Lung (tissue), 11 donors: ENCODE measurements at regions not wholly inside any gene's neighbourhood (a gene's known extent, or its start where the extent isn't known, plus 50 kb on each side); places are given as distances from the start of the nearest gene placed in this dataset.
A peak's percentile ranks its signal among the peaks of the same experiment; 100 is the strongest.

Source experiments
- ATAC-seq: fragments of 200-7000 bp; cut with Tn5 transposase; one replicate; pipeline ENCODE4 v1.9.1; 2020; ENCODE audit warnings: moderate number of reproducible peaks; ENCODE audit not compliant: insufficient read depth, low FRiP score
- DNase-seq, 3 donors: peaks; one replicate each; pipeline ENCODE4 v3.0.0-alpha.2; 2013 to 2017
- H3K27ac ChIP-seq, 2 donors: one replicate each; pipeline ENCODE4 v1.5.1; 2013; ENCODE audit warnings: mild to moderate bottlenecking in 2 of 2, moderate library complexity in 2 of 2, control low read depth in 1 of 2, inconsistent platforms in 1 of 2, low read depth in 1 of 2, low read length in 1 of 2
- H3K27me3 ChIP-seq, 3 donors: one replicate each; pipeline ENCODE4 v1.5.1; 2013; ENCODE audit warnings: low read length in 2 of 3; ENCODE audit not compliant: control insufficient read depth in 3 of 3, insufficient read depth in 3 of 3
- H3K36me3 ChIP-seq, 4 donors: one replicate each; pipeline ENCODE4 v1.5.1; 2013; ENCODE audit warnings: low read length in 4 of 4, mild to moderate bottlenecking in 1 of 4, moderate library complexity in 1 of 4; ENCODE audit not compliant: control insufficient read depth in 4 of 4, insufficient read depth in 4 of 4
- H3K4me1 ChIP-seq, 5 donors: one replicate each; pipeline ENCODE4 v1.5.1; 2013; ENCODE audit warnings: low read length in 5 of 5, mild to moderate bottlenecking in 2 of 5, moderate library complexity in 1 of 5; ENCODE audit not compliant: control insufficient read depth in 5 of 5, insufficient read depth in 5 of 5
- H3K4me3 ChIP-seq: one replicate; pipeline ENCODE4 v1.5.1; 2013; ENCODE audit warnings: mild to moderate bottlenecking, control low read depth, moderate library complexity
- H3K9ac ChIP-seq, 2 donors: one replicate each; pipeline ENCODE4 v1.5.1; 2013; ENCODE audit warnings: low read length in 2 of 2, control low read depth in 1 of 2; ENCODE audit not compliant: insufficient read depth in 1 of 2
- H3K9me3 ChIP-seq, 4 donors: one replicate each; pipeline ENCODE4 v1.5.1; 2013; ENCODE audit warnings: low read length in 3 of 4, mild to moderate bottlenecking in 1 of 4, moderate library complexity in 1 of 4; ENCODE audit not compliant: control insufficient read depth in 4 of 4, insufficient read depth in 3 of 4
- WGBS, 2 donors: extraction: QIAGEN DNeasy Blood & Tissue Kit; methylation state at CpG; one replicate each; pipeline ENCODE4 v1.1.7; 2013; 5-methylcytosine and 5-hydroxymethylcytosine counted together
- TF ChIP-seq, protein P1 (sequence below): IDR thresholded peaks from 2 replicates; pipeline ENCODE4 v1.5.1; 2012; ENCODE audit warnings: mild to moderate bottlenecking; ENCODE audit errors: control extremely low read depth, extremely low read depth
- donor health status: control.
- donor health status: control.
- donor health status: Bipolar disorder and iron deficiency.
- donor health status: healthy.
- donor health status: DM: yes; HTN: yes; CAD: no.

- TF ChIP-seq, protein P1, sequence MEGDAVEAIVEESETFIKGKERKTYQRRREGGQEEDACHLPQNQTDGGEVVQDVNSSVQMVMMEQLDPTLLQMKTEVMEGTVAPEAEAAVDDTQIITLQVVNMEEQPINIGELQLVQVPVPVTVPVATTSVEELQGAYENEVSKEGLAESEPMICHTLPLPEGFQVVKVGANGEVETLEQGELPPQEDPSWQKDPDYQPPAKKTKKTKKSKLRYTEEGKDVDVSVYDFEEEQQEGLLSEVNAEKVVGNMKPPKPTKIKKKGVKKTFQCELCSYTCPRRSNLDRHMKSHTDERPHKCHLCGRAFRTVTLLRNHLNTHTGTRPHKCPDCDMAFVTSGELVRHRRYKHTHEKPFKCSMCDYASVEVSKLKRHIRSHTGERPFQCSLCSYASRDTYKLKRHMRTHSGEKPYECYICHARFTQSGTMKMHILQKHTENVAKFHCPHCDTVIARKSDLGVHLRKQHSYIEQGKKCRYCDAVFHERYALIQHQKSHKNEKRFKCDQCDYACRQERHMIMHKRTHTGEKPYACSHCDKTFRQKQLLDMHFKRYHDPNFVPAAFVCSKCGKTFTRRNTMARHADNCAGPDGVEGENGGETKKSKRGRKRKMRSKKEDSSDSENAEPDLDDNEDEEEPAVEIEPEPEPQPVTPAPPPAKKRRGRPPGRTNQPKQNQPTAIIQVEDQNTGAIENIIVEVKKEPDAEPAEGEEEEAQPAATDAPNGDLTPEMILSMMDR: no peak
- WGBS, 2 donors: 51 to 59% methylated on average over 2 of the region's 2 CpGs
- Histone ChIP-seq H3K36me3 (no peaks in the 10 kb centered on the region), H3K4me1 (no peaks in the 10 kb centered on the region), H3K9me3 (peaks cover 0 to 5% (median 0%) of the 10 kb centered on the region in 4 donors), H3K4me3 (no peak overlapping the region), H3K9ac (no peak overlapping the region), H3K27ac (no peak overlapping the region), H3K27me3 (no peaks in the 10 kb centered on the region)
- DNase-seq (peak in 1 of 3 donors; percentile 13), ATAC-seq (no peak)
Measured at GRCh38 chr9:79236466-79236865, 335.3 kb upstream of the TLE4 start.

DNA sequence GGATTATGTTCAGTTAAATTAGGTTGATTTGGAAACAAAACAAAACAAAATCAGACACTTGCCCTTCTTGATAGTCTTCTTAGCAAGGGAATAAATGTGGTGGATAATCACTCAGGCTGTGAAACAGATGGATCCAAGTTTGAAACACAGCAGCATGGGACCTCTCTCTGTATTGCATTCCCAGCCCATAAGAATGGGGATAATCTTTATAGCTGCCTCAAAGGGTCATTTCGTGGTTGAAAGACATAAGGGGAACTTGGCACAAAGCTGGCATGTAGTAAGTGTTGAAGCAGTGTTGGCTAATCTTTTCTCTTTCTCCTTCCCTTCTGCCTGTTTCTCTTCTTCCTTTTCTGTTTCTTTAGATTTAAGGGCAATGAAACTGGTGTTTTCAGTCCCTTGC lies 333.9 kb upstream of the TLE4 start:
- H3K9ac ChIP-seq: no peak overlapping the region
- 28 to 47% methylated on average over 1 of the region's 1 CpG for WGBS, 2 donors
- TF ChIP-seq, protein P1: no peak
- no peak overlapping the region for H3K27ac ChIP-seq
- H3K27me3 ChIP-seq: no peaks in the 10 kb centered on the region
- H3K4me3 ChIP-seq: no peak overlapping the region
- ATAC-seq: no peak
- no peaks in the 10 kb centered on the region for H3K36me3 ChIP-seq
- no peaks in the 10 kb centered on the region for H3K4me1 ChIP-seq
- no peak for DNase-seq
- H3K9me3 ChIP-seq: no peaks in the 10 kb centered on the region

- DNase-seq (no peak), ATAC-seq (no peak)
- Histone ChIP-seq H3K9me3 (no peaks in the 10 kb centered on the region), H3K27ac (no peak overlapping the region), H3K27me3 (no peaks in the 10 kb centered on the region), H3K4me1 (no peaks in the 10 kb centered on the region), H3K4me3 (no peak overlapping the region), H3K36me3 (no peaks in the 10 kb centered on the region), H3K9ac (no peak overlapping the region)
- TF ChIP-seq, protein P1: no peak
- WGBS, 2 donors: 89 to 96% methylated on average over 3 of the region's 3 CpGs
Measured at GRCh38 chr9:79240774-79241173, 331.0 kb upstream of the TLE4 start.

DNA sequence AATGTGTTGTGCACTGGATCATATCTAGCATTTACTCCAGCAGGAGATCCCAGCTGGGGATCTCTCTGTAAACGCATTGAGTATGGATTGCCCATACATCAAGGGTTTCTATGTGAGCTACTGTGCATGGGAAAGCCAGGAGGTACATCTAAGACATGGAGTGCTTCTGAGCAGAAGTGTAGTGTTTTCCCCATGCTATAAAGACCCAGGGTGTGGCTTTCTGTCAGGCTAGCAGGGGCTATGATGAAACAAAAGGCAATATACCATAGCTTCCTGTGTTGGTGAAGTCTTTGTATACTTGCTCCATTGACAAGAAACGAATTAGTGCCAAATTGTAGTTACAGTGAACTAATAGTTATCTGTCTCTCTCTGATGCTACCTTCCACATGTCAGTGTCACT lies 329.3 kb upstream of the TLE4 start:
- DNase-seq: no peak
- ATAC-seq: no peak
- Histone ChIP-seq H3K9ac (no peak overlapping the region), H3K36me3 (no peaks in the 10 kb centered on the region), H3K27me3 (no peaks in the 10 kb centered on the region), H3K27ac (no peak overlapping the region), H3K4me3 (no peak overlapping the region), H3K9me3 (no peaks in the 10 kb centered on the region), H3K4me1 (no peaks in the 10 kb centered on the region)
- TF ChIP-seq, protein P1: no peak
- 54 to 61% methylated on average over 2 of the region's 2 CpGs for WGBS, 2 donors
